ENCODE measurements at regions not wholly inside any gene's neighbourhood (a gene's known extent, or its start where the extent isn't known, plus 50 kb on each side); places are given as distances from the start of the nearest gene placed in this dataset.
"Not testable (repeated sequence)": the region's sequence is repeated elsewhere in the genome, so short reads cannot be mapped to it uniquely, and the experiment has no call there.

DNA sequence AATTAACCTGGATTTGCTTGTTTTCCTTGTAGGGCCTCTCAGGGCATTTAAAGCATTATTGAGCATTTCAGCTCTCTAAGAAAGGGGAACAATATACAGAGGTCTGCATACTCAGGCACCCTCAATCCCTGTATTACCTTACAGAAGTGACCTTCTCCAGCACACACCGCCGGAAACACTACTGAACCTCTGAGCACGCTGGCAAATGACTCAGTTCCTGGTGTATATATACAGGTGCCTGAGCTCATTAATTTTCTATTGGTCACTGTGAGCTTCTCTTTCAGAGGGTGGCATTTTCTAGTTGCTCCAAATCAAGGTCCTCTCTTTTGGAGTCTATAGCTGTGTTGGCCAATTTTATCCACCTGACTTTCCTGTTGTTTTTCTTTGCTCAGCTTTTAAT, 85.2 kb upstream of the COPS8 start (continued):
- no peak for TF ChIP-seq CAMTA2 (CRISPR knock-in tag; conservative IDR thresholded peaks at IDR 0.05)

- H3K4me2 ChIP-seq (ENCODE audit: insufficient read depth, low read length); intact Hi-C loops (cut with micrococcal nuclease); H4K20me1 ChIP-seq (replicated peaks; ENCODE audit: control insufficient read depth, insufficient read depth, low read length); FAIRE-seq; H3K9me3 ChIP-seq (replicated peaks; ENCODE audit: control insufficient read depth, insufficient read depth, low read depth, low read length); CTCF ChIA-PET (ENCODE audit: low intra/inter-chr PET ratio); H3K9me1 ChIP-seq (ENCODE audit: control insufficient read depth, insufficient read depth, low read length); H3K79me2 ChIP-seq (ENCODE audit: control insufficient read depth, insufficient read depth, low read length); H3K4me1 ChIP-seq (replicated peaks in 1 of 2; ENCODE audit: control insufficient read depth in 2 of 2, insufficient read depth in 2 of 2, low read length in 2 of 2); H3K4me3 ChIP-seq; H2AFZ ChIP-seq (ENCODE audit: low read depth, low read length); DNase-seq (ENCODE audit: extremely low read depth in 1 of 4, low spot score in 3 of 4); H3K9ac ChIP-seq (ENCODE audit: insufficient read depth in 1 of 2, low read depth in 2 of 2, low read length in 2 of 2); H3K27ac ChIP-seq (ENCODE audit: extremely low read depth, low read depth, low read length); H3K36me3 ChIP-seq (ENCODE audit: control insufficient read depth, insufficient read depth, low read length); ATAC-seq; in situ Hi-C loops (cut with MboI); BruUV-seq (replicated peaks): not testable (repeated sequence)
- peaks cover 2 to 10% of the 10 kb centered on the region in 2 experiments; a peak in 3 of 5 replicates for H3K27me3 ChIP-seq (ENCODE audit: control insufficient read depth in 2 of 2, insufficient read depth in 2 of 2, low read length in 2 of 2)
- WGBS (ENCODE audit: insufficient coverage, low coverage, missing lambda C conversion rate) = 12% methylated on average over 15 of the region's 17 CpGs
- POLR2A ChIA-PET = interaction anchor here (0.9 kb wide), 1 partner anchor 13 kb away, joined by 3 read pairs; no protein-coding TSS in a partner anchor
Measured at GRCh38 chr2:237005341-237005740, 80.3 kb upstream of the COPS8 start.

DNA sequence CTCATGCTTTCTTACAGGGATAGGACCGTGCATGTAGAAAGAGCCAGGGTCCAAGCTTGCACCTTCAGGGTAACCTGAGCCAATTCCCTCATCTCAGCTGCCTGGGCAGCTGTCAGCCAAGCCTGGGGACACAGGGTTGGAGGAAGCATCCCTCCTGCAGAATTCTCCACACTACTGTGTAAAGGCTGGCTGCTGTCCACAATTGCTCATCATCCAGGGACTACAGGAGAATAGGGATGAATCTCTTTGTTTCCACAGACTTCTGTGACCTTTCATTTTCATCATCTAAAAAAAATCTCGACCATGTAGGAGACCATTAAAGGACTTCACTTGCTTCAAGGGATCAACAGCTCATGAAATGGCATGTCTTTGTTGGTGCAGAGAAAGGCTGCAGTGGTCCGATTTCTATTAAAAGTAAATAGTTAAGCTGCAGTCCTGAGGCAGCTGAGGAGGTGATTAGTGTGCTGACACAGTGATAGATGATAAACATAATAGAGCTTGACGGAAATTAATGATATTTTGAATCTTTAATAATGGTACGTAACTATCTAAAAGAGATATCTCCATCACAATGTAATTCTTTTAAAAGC, 74.4 kb upstream of the COPS8 start:
- no peaks in the 10 kb centered on the region for H3K9me3 ChIP-seq (replicated peaks; ENCODE audit: control insufficient read depth, insufficient read depth, low read depth, low read length)
- H3K27me3 ChIP-seq (ENCODE audit: control insufficient read depth in 2 of 2, insufficient read depth in 2 of 2, low read length in 2 of 2) = no peaks in the 10 kb centered on the region; a peak in 1 of 5 replicates
- ATAC-seq (no peak), DNase-seq (ENCODE audit: extremely low read depth in 1 of 4, low spot score in 3 of 4) (no peak), FAIRE-seq (no peak)
- H2AFZ ChIP-seq (ENCODE audit: low read depth, low read length) = no peak overlapping the region
- no peak overlapping the region for H3K4me2 ChIP-seq (ENCODE audit: insufficient read depth, low read length)
- no TSS peak for BruUV-seq (replicated peaks)
- in situ Hi-C loops (cut with MboI) = no loop called here
- no peaks in the 10 kb centered on the region for H3K36me3 ChIP-seq (ENCODE audit: control insufficient read depth, insufficient read depth, low read length)
- 0% methylated on average over 3 of the region's 5 CpGs for WGBS (ENCODE audit: insufficient coverage, low coverage, missing lambda C conversion rate)
- intact Hi-C loops (cut with micrococcal nuclease) = no loop called here
- CTCF ChIA-PET (ENCODE audit: low intra/inter-chr PET ratio) = no interaction called here
- no peak overlapping the region for H3K27ac ChIP-seq (ENCODE audit: extremely low read depth, low read depth, low read length)
- no peak overlapping the region for H3K4me3 ChIP-seq
- H3K9ac ChIP-seq (ENCODE audit: insufficient read depth in 1 of 2, low read depth in 2 of 2, low read length in 2 of 2) = no peak overlapping the region
- no peaks in the 10 kb centered on the region for H4K20me1 ChIP-seq (replicated peaks; ENCODE audit: control insufficient read depth, insufficient read depth, low read length)
- H3K4me1 ChIP-seq (replicated peaks in 1 of 2; ENCODE audit: control insufficient read depth in 2 of 2, insufficient read depth in 2 of 2, low read length in 2 of 2) = no peaks in the 10 kb centered on the region
- no peaks in the 10 kb centered on the region for H3K79me2 ChIP-seq (ENCODE audit: control insufficient read depth, insufficient read depth, low read length)
- H3K9me1 ChIP-seq (ENCODE audit: control insufficient read depth, insufficient read depth, low read length) = no peaks in the 10 kb centered on the region
- POLR2A ChIA-PET = no interaction called here
- no peak for TF ChIP-seq BHLHE40 (IDR thresholded peaks at IDR 0.05; ENCODE audit: low read length)
- TF ChIP-seq, protein P1, sequence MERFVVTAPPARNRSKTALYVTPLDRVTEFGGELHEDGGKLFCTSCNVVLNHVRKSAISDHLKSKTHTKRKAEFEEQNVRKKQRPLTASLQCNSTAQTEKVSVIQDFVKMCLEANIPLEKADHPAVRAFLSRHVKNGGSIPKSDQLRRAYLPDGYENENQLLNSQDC (CRISPR knock-in tag; IDR thresholded peaks at IDR 0.05) = no peak
- TF ChIP-seq ZBTB49 (CRISPR knock-in tag; IDR thresholded peaks at IDR 0.05; ENCODE audit: borderline replicate concordance) = no peak
- no peak for TF ChIP-seq ZNF408 (CRISPR knock-in tag; IDR thresholded peaks at IDR 0.05; ENCODE audit: low read depth)
- no peak for TF ChIP-seq KLF6 (CRISPR knock-in tag; IDR thresholded peaks at IDR 0.05; ENCODE audit: borderline replicate concordance)
- TF ChIP-seq, protein P2, sequence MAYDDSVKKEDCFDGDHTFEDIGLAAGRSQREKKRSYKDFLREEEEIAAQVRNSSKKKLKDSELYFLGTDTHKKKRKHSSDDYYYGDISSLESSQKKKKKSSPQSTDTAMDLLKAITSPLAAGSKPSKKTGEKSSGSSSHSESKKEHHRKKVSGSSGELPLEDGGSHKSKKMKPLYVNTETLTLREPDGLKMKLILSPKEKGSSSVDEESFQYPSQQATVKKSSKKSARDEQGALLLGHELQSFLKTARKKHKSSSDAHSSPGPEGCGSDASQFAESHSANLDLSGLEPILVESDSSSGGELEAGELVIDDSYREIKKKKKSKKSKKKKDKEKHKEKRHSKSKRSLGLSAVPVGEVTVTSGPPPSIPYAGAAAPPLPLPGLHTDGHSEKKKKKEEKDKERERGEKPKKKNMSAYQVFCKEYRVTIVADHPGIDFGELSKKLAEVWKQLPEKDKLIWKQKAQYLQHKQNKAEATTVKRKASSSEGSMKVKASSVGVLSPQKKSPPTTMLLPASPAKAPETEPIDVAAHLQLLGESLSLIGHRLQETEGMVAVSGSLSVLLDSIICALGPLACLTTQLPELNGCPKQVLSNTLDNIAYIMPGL (CRISPR knock-in tag; IDR thresholded peaks at IDR 0.05) = no peak

All from K562 (cell line).